OCI-LY1 (cell line): ENCODE measurements at regions not wholly inside any gene's neighbourhood (a gene's known extent, or its start where the extent isn't known, plus 50 kb on each side); places are given as distances from the start of the nearest gene placed in this dataset.

Experiments
- H2AFZ ChIP-seq: fragments of 200-600 bp; sonication (generic), shearing (Covaris generic); 2 replicates; pipeline ENCODE4 v1.6.0; 2014; ENCODE audit warnings: antibody characterized with exemption, mild to moderate bottlenecking, low read length
- H3F3A ChIP-seq: fragments of 200-600 bp; sonication (generic), shearing (Covaris generic); 2 replicates; pipeline ENCODE4 v1.6.0; 2014; ENCODE audit warnings: mild to moderate bottlenecking, antibody characterized with exemption, low read length, moderate library complexity; ENCODE audit not compliant: insufficient read depth
- H3K27ac ChIP-seq: fragments of 200-600 bp; sonication (generic); 2 replicates; pipeline ENCODE4 v1.5.1; 2014; ENCODE audit warnings: low read length, mixed run types, mild to moderate bottlenecking, low read depth; ENCODE audit not compliant: poor library complexity, severe bottlenecking
- H3K27me3 ChIP-seq: fragments of 200-600 bp; sonication (generic); 2 replicates; pipeline ENCODE4 v1.6.0; 2014; ENCODE audit warnings: antibody characterized with exemption, mild to moderate bottlenecking, low read length, moderate library complexity; ENCODE audit not compliant: insufficient read depth
- H3K36me3 ChIP-seq: fragments of 200-600 bp; sonication (generic); 2 replicates; pipeline ENCODE4 v1.6.1; 2014; ENCODE audit warnings: mild to moderate bottlenecking, antibody characterized with exemption, low read length, moderate library complexity, mixed read lengths; ENCODE audit not compliant: insufficient read depth
- H3K4me1 ChIP-seq: fragments of 200-600 bp; sonication (generic); 2 replicates; pipeline ENCODE4 v1.5.1; 2014; ENCODE audit warnings: mild to moderate bottlenecking, low read length, moderate library complexity; ENCODE audit not compliant: insufficient read depth, severe bottlenecking
- H3K4me2 ChIP-seq: fragments of 200-600 bp; sonication (generic), shearing (Covaris generic); 2 replicates; pipeline ENCODE4 v1.6.1; 2014; ENCODE audit warnings: low read length
- H3K4me3 ChIP-seq: fragments of 200-600 bp; sonication (generic); 2 replicates; pipeline ENCODE4 v1.5.1; 2014; ENCODE audit warnings: low read length, low read depth, mild to moderate bottlenecking, mixed read lengths; ENCODE audit not compliant: poor library complexity, severe bottlenecking
- H3K79me2 ChIP-seq: fragments of 200-600 bp; shearing (Covaris generic); 2 replicates; pipeline ENCODE4 v1.6.1; 2016; ENCODE audit warnings: mixed run types, low read length, mixed read lengths; ENCODE audit not compliant: insufficient read depth
- H3K9ac ChIP-seq: fragments of 200-600 bp; sonication (generic), shearing (Covaris generic); 2 replicates; pipeline ENCODE4 v1.6.1; 2014; ENCODE audit warnings: mild to moderate bottlenecking, low read length, mixed read lengths
- H3K9me2 ChIP-seq: fragments of 200-600 bp; sonication (generic), shearing (Covaris generic); 2 replicates; pipeline ENCODE4 v1.6.1; 2014; ENCODE audit warnings: low read depth, mild to moderate bottlenecking, low read length, mixed read lengths
- H3K9me3 ChIP-seq: fragments of 200-600 bp; shearing (Covaris generic); 2 replicates; pipeline ENCODE4 v1.6.1; 2014; ENCODE audit warnings: low read length, mixed read lengths
- H4K20me1 ChIP-seq: fragments of 200-600 bp; sonication (generic), shearing (Covaris generic); 2 replicates; pipeline ENCODE4 v1.6.0; 2016; ENCODE audit warnings: mild to moderate bottlenecking, low read length; ENCODE audit not compliant: insufficient read depth
- EZH2 ChIP-seq: fragments of 200-600 bp; sonication (generic), shearing (Covaris generic); IDR thresholded peaks from 2 replicates; pipeline ENCODE4 v1.8.0; 2017; ENCODE audit warnings: borderline replicate concordance, mixed run types, mild to moderate bottlenecking, antibody characterized with exemption, low read length, moderate library complexity, mixed read lengths
- TF ChIP-seq, protein P1 (sequence below): fragments of 200-600 bp; sonication (generic), shearing (Covaris generic); IDR thresholded peaks from 2 replicates; pipeline ENCODE4 v1.5.1; 2017; ENCODE audit warnings: mild to moderate bottlenecking, antibody characterized with exemption, low read length, moderate library complexity, mixed read lengths

DNA sequence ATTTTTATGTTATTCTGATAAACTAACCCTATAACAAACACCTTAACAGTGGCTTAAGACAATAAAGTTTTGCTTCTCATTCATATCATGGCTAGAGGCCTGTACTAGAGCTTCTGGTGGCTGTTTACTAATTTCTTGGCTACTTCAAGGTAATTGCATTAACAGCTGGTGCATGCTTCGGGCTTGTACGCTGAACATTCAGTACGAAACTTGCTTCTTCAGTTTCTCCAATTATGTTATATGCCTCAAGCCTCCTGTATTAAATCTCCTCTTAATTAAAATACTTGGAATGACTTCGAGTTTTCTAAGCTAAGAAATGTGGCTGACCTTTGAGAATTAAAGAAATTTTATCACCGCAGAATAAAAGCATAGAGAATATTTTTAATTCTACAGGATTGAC is 138.9 kb upstream of the TRAM1L1 start:
- no peaks in the 10 kb centered on the region for H3K9me2 ChIP-seq
- H3K79me2 ChIP-seq: no peaks in the 10 kb centered on the region
- H3K4me2 ChIP-seq: no peak overlapping the region
- no peak overlapping the region for H3K27ac ChIP-seq
- H4K20me1 ChIP-seq: no peaks in the 10 kb centered on the region
- H2AFZ ChIP-seq: no peak overlapping the region
- H3K4me1 ChIP-seq: no peaks in the 10 kb centered on the region
- no peak overlapping the region for H3K4me3 ChIP-seq
- no peaks in the 10 kb centered on the region for H3F3A ChIP-seq
- no peak overlapping the region for H3K9ac ChIP-seq
- H3K36me3 ChIP-seq: no peaks in the 10 kb centered on the region
- no peaks in the 10 kb centered on the region for H3K27me3 ChIP-seq
- no peak for TF ChIP-seq EZH2
- TF ChIP-seq, protein P1, sequence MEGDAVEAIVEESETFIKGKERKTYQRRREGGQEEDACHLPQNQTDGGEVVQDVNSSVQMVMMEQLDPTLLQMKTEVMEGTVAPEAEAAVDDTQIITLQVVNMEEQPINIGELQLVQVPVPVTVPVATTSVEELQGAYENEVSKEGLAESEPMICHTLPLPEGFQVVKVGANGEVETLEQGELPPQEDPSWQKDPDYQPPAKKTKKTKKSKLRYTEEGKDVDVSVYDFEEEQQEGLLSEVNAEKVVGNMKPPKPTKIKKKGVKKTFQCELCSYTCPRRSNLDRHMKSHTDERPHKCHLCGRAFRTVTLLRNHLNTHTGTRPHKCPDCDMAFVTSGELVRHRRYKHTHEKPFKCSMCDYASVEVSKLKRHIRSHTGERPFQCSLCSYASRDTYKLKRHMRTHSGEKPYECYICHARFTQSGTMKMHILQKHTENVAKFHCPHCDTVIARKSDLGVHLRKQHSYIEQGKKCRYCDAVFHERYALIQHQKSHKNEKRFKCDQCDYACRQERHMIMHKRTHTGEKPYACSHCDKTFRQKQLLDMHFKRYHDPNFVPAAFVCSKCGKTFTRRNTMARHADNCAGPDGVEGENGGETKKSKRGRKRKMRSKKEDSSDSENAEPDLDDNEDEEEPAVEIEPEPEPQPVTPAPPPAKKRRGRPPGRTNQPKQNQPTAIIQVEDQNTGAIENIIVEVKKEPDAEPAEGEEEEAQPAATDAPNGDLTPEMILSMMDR: no peak
- H3K9me3 ChIP-seq: no peaks in the 10 kb centered on the region

DNA sequence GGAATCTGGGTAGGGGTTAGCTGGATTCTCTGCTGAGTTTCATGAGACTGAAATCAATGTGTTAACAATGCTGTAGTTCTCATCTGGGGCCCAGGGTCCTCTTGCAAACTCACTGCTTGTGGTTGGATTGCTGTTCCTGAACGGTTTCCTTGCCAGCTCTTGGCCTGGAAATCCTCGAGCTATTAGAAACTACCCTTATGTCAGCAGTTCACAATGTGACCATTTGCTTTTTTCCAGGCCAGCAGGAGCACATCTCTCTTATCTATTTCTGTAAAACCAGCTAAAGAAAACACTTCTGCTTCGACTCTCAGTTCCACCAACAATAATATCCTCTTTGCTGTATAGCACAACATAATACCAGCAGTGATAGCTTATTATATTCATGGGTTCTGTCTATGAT is 140.1 kb upstream of the TRAM1L1 start:
- Histone ChIP-seq H3K4me2 (no peak overlapping the region), H3K9ac (no peak overlapping the region), H3K36me3 (no peaks in the 10 kb centered on the region), H3K4me3 (no peak overlapping the region), H3K9me3 (no peaks in the 10 kb centered on the region), H3K27ac (no peak overlapping the region), H3K4me1 (no peaks in the 10 kb centered on the region), H3K27me3 (no peaks in the 10 kb centered on the region), H2AFZ (no peak overlapping the region), H3K9me2 (no peaks in the 10 kb centered on the region), H3F3A (no peaks in the 10 kb centered on the region), H3K79me2 (no peaks in the 10 kb centered on the region), H4K20me1 (no peaks in the 10 kb centered on the region)
- no peak for TF ChIP-seq EZH2
- TF ChIP-seq, protein P1: no peak

DNA sequence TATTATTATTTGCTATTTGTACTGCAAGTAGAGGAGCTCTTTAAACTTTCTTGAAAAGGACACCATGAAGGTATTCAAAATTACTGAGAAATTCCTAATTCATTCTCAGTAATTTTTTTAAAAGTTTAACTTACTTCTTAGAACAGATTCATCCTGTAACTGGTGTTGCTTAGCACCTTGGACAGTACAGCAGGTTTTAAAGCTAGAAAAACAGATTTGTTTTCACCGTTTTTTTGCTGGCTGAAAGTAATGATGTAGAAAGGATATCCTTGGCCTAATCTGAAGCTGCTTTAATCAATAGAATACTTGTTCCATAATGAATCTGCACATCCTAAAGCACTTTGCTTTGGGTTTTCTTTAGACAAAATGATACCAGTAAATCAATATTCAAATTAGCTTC is 142.5 kb upstream of the TRAM1L1 start:
- H3K9me2 ChIP-seq: no peaks in the 10 kb centered on the region
- H3F3A ChIP-seq: no peaks in the 10 kb centered on the region
- H3K9me3 ChIP-seq: no peaks in the 10 kb centered on the region
- no peak for TF ChIP-seq EZH2
- TF ChIP-seq, protein P1: no peak
- no peak overlapping the region for H3K4me2 ChIP-seq
- H3K27ac ChIP-seq: no peak overlapping the region
- H3K4me3 ChIP-seq: no peak overlapping the region
- H3K4me1 ChIP-seq: no peaks in the 10 kb centered on the region
- H3K36me3 ChIP-seq: no peaks in the 10 kb centered on the region
- no peaks in the 10 kb centered on the region for H3K79me2 ChIP-seq
- H2AFZ ChIP-seq: no peak overlapping the region
- no peaks in the 10 kb centered on the region for H3K27me3 ChIP-seq
- H4K20me1 ChIP-seq: no peaks in the 10 kb centered on the region
- H3K9ac ChIP-seq: no peak overlapping the region
